Omental fat pad (tissue), 3 donors: ENCODE measurements at regions not wholly inside any gene's neighbourhood (a gene's known extent, or its start where the extent isn't known, plus 50 kb on each side); places are given as distances from the start of the nearest gene placed in this dataset.
"Not testable (repeated sequence)": the region's sequence is repeated elsewhere in the genome, so short reads cannot be mapped to it uniquely, and the experiment has no call there.

Experiments used
- ATAC-seq: fragments of 150-250 bp; one replicate; pipeline ENCODE4 v1.9.1; 2016; ENCODE audit warnings: mild to moderate bottlenecking, moderate library complexity; ENCODE audit not compliant: low FRiP score
- DNase-seq: peaks from one replicate; pipeline ENCODE4 v3.0.0-alpha.2; 2019; ENCODE audit warnings: low spot score
- CTCF ChIP-seq, 3 donors: fragments of 450-650 bp; IDR thresholded peaks; one replicate each; pipeline ENCODE4 v1.5.1; 2016 to 2017; ENCODE audit warnings: antibody characterized with exemption in 3 of 3, mild to moderate bottlenecking in 3 of 3, moderate library complexity in 2 of 3

- ATAC-seq (no peak), DNase-seq (no peak)
- no peak for TF ChIP-seq CTCF (IDR thresholded peaks at IDR 0.05)
Measured at GRCh38 chr1:82366689-82367088, 566.0 kb downstream of the ADGRL2 start.

DNA sequence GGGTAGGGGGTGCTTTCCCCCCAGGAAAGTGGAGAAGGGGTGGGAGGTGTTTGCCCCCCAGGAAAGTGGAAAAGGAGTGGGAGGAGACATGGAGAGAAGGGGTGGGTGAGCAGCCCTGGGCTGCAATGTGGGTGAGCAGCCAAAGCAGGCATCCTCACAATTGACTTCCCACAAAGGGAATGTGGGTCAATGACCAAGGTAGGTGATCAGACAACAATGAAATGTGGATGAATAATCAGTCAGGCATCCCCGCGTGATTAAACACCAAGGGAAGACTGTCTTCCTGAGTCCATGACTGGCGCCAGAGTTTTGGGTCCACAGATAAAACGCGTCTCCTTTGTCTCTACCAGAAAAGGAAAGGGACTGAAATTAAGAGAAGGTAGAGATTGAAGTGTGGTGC, 558.8 kb downstream of the ADGRL2 start:
- not testable (repeated sequence) for DNase-seq, ATAC-seq

DNA sequence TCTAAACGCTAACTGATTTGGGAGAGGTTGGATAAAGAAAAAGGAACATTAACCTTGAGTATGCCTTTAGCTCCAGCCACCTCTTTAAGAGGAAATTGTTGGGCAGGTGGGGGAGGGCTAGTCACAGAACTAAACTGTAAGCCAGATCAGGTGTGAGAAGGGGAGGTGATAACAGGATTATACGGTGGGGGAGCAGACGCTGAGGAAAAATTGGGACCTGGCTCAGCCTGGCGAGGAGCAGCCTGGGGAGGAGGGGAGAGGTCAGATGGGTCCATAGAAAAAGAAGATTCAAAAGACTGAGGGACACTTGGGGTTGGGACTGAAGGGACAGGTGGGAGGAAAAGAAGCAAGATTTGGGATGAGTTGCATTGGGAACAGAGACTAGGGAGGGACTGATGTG, 558.0 kb downstream of the ADGRL2 start:
- ATAC-seq, DNase-seq: not testable (repeated sequence)

- not testable (repeated sequence) for DNase-seq, ATAC-seq
Measured at GRCh38 chr1:82354546-82354945, 553.8 kb downstream of the ADGRL2 start.

DNA sequence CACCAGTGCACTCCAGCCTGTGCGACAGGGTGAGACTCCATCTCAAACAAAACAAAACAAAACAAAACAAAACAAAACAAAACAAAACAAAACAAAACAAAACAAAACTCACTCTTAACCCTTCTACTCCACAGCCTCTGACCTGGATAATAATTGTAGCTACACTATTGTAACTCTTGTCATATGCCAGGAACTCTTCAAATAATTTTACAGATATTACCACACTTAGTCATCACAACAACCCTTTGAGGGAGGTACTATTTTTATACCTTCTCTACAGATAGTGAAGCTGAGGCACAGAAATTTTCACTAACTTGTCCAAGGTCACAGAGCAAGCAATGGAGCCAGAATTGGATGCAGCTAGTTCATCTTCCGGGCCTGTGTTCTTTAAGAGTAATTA, 547.8 kb downstream of the ADGRL2 start:
- TF ChIP-seq CTCF (IDR thresholded peaks at IDR 0.05) = no peak
- ATAC-seq (no peak), DNase-seq (no peak)

- no peak for DNase-seq
- TF ChIP-seq CTCF (IDR thresholded peaks at IDR 0.05) = no peak
- no peak for ATAC-seq
Measured at GRCh38 chr1:82346141-82346540, 545.4 kb downstream of the ADGRL2 start.

DNA sequence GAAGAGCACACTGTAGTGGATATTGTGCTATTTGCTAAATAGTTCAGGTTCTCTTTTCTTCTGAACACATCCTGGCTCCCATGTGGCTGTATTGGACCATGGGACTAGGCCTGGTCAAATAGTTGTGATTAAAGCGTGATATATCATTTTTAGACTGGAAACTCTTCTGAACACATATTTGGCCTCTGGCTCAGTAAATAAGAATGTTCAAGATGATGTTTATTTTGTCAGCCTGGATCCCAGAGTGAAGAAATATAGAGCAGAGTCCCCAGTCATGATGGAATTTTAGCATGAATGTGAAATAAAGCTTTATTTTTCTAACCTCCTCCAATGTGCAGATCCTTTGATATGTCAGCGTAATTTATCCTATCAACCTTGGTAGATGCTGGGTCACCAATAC, 542.6 kb downstream of the ADGRL2 start:
- ATAC-seq (no peak), DNase-seq (no peak)
- TF ChIP-seq CTCF (IDR thresholded peaks at IDR 0.05) = no peak

DNA sequence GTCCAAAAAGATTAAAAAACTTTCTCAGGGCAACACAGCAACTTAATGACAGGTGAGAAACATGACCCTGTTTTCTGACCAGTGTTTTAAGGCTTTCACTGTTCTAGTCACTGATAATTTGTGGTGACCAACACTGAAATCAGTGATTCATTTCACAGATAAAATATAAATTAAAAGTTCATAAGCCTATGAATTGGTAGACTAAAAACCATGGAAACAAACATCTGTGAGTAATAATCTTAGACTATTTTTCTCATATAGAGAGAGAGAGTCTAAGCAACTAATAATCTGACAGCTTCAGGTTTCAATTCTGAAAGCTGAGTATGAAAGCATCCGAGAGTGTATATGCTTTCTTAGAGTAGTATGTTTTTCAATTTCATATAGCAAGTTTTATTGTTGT, 536.9 kb downstream of the ADGRL2 start:
- ATAC-seq = no peak
- TF ChIP-seq CTCF (IDR thresholded peaks at IDR 0.05) = no peak

DNA sequence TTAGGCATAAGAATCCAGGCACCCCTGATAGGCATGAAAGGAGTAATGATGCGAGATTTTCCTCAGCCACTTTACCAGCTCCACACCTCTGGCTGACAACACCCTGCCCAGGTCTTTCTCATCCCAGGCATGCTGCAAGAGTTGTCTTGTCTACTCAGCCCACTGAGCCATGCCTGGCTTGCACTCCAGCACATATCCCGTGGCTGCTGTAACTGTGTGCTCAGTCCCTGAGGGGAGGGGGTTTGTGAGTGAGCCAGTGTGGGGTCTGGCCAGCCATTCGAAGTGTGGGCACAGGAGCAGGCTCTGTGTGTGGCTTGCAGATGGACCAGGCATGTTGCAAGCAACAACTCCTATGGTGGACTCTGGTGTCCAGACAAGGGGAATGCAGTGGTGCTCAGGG, 529.6 kb downstream of the ADGRL2 start:
- DNase-seq (no peak), ATAC-seq (no peak)
- TF ChIP-seq CTCF (IDR thresholded peaks at IDR 0.05) = no peak

More for the DNA sequence above, 536.9 kb downstream of the ADGRL2 start:
- DNase-seq = no peak
